ENCODE measurements at regions not wholly inside any gene's neighbourhood (a gene's known extent, or its start where the extent isn't known, plus 50 kb on each side); places are given as distances from the start of the nearest gene placed in this dataset.

- H3K9me2 ChIP-seq (ENCODE audit: insufficient read depth, low read length), result no peaks in the 10 kb centered on the region
- no peaks in the 10 kb centered on the region for H3F3A ChIP-seq (ENCODE audit: insufficient read depth, low read length, poor library complexity, severe bottlenecking)
- no peak overlapping the region for H3K9ac ChIP-seq (ENCODE audit: low read length)
- no peak overlapping the region for H2AFZ ChIP-seq (ENCODE audit: low read depth, low read length)
- H3K79me2 ChIP-seq (replicated peaks; ENCODE audit: insufficient read depth, low read length), result no peaks in the 10 kb centered on the region
- H4K20me1 ChIP-seq (ENCODE audit: insufficient read depth), result no peaks in the 10 kb centered on the region
- no peak overlapping the region for H3K4me3 ChIP-seq (ENCODE audit: low read length)
- TF ChIP-seq MXI1 (conservative IDR thresholded peaks at IDR 0.05; ENCODE audit: poor library complexity, severe bottlenecking), result no peak
- no peak for TF ChIP-seq TAF1 (IDR thresholded peaks at IDR 0.05; ENCODE audit: low read depth)
- TF ChIP-seq EP300 (conservative IDR thresholded peaks at IDR 0.05; ENCODE audit: poor library complexity, severe bottlenecking), result no peak
- TF ChIP-seq POLR2AphosphoS5 (IDR thresholded peaks at IDR 0.05), result no peak
- no peaks in the 10 kb centered on the region for H3K36me3 ChIP-seq (ENCODE audit: insufficient read depth, low read length)
- H3K9me3 ChIP-seq (ENCODE audit: low read length), result no peaks in the 10 kb centered on the region
- H3K27ac ChIP-seq (ENCODE audit: low read length), result no peak overlapping the region
- no peaks in the 10 kb centered on the region for H3K27me3 ChIP-seq (ENCODE audit: insufficient read depth, low read depth, low read length)
- no peak overlapping the region for H3K4me2 ChIP-seq (ENCODE audit: low read length)
These were observed 49.9 kb downstream of the CNTN3 start for GRCh38 chr3:74564560-74564959.

- H3K27me3 ChIP-seq (ENCODE audit: insufficient read depth, low read depth, low read length), result no peaks in the 10 kb centered on the region
- H4K20me1 ChIP-seq (ENCODE audit: insufficient read depth), result no peaks in the 10 kb centered on the region
- H3K79me2 ChIP-seq (replicated peaks; ENCODE audit: insufficient read depth, low read length), result no peaks in the 10 kb centered on the region
- H3K36me3 ChIP-seq (ENCODE audit: insufficient read depth, low read length), result no peaks in the 10 kb centered on the region
- no peak overlapping the region for H2AFZ ChIP-seq (ENCODE audit: low read depth, low read length)
- no peak overlapping the region for H3K4me2 ChIP-seq (ENCODE audit: low read length)
- no peak overlapping the region for H3K4me3 ChIP-seq (ENCODE audit: low read length)
- H3K9ac ChIP-seq (ENCODE audit: low read length), result no peak overlapping the region
- H3K27ac ChIP-seq (ENCODE audit: low read length), result no peak overlapping the region
- H3K9me3 ChIP-seq (ENCODE audit: low read length), result no peaks in the 10 kb centered on the region
- H3F3A ChIP-seq (ENCODE audit: insufficient read depth, low read length, poor library complexity, severe bottlenecking), result no peaks in the 10 kb centered on the region
- TF ChIP-seq CTCF (IDR thresholded peaks at IDR 0.05; ENCODE audit: poor library complexity, severe bottlenecking), result no peak
- TF ChIP-seq SMC3 (conservative IDR thresholded peaks at IDR 0.05; ENCODE audit: poor library complexity), result no peak
- TF ChIP-seq TAF1 (IDR thresholded peaks at IDR 0.05; ENCODE audit: low read depth), result no peak
- TF ChIP-seq REST (IDR thresholded peaks at IDR 0.05; ENCODE audit: borderline replicate concordance), result no peak
- TF ChIP-seq EP300 (conservative IDR thresholded peaks at IDR 0.05; ENCODE audit: poor library complexity, severe bottlenecking), result no peak
- TF ChIP-seq EZH2 (IDR thresholded peaks at IDR 0.05; ENCODE audit: borderline replicate concordance, insufficient read depth, low read length, poor library complexity, severe bottlenecking), result no peak
- TF ChIP-seq POLR2AphosphoS5 (IDR thresholded peaks at IDR 0.05), result no peak
- TF ChIP-seq RAD21 (conservative IDR thresholded peaks at IDR 0.05), result no peak
- TF ChIP-seq MXI1 (conservative IDR thresholded peaks at IDR 0.05; ENCODE audit: poor library complexity, severe bottlenecking), result no peak
- H3K9me2 ChIP-seq (ENCODE audit: insufficient read depth, low read length), result no peaks in the 10 kb centered on the region
These were observed 51.7 kb downstream of the CNTN3 start for GRCh38 chr3:74562558-74563269.
